Endothelial cell of umbilical vein (primary cell): ENCODE measurements at regions not wholly inside any gene's neighbourhood (a gene's known extent, or its start where the extent isn't known, plus 50 kb on each side); places are given as distances from the start of the nearest gene placed in this dataset.

ENCODE experiments used
- BruUV-seq: library from RNA; stranded (reverse); fragments of 400-500 nt; replicated peaks from 2 replicates; lab custom pipeline; 2021; lab: Mats Ljungman, UMichigan
- CTCF ChIA-PET: fragments of 300-600, 350-600 bp; sonication (Branson Sonifier 250); formaldehyde crosslinking; loops from one replicate; lab custom pipeline; 2021; ENCODE audit warnings: antibody characterized with exemption, inconsistent platforms; lab: Charles Lee
- POLR2A ChIA-PET: fragments of 300-600, 350-600 bp; sonication (Branson Sonifier 250); formaldehyde crosslinking; loops from one replicate; lab custom pipeline; 2021; ENCODE audit warnings: antibody characterized with exemption, inconsistent platforms; lab: Charles Lee
- DNase-seq: peaks from one replicate; pipeline ENCODE4 v3.0.0-alpha.2; 2011; ENCODE audit warnings: low read depth, low spot score
- FAIRE-seq: peaks from 2 replicates; lab custom pipeline; 2011; peaks lifted over from hg19 to GRCh38; lab: Jason Lieb, UNC
- H2AFZ ChIP-seq: 2 replicates; pipeline ENCODE4 v1.6.0; 2012; ENCODE audit warnings: low read depth, low read length, control low read depth, inconsistent platforms
- H3K27ac ChIP-seq: 2 replicates; pipeline ENCODE4 v1.5.1; 2011; ENCODE audit warnings: low read depth, mild to moderate bottlenecking, control low read depth, low read length, moderate library complexity; ENCODE audit not compliant: insufficient read depth
- H3K27me3 ChIP-seq, 2 experiments: 2 replicates each; pipeline versions ENCODE4 v1.6.0 to v1.6.1; 2011; ENCODE audit warnings: low read length in 2 of 2, mixed read lengths in 1 of 2; ENCODE audit not compliant: control insufficient read depth in 2 of 2, insufficient read depth in 2 of 2
- H3K36me3 ChIP-seq, 2 experiments: 2 replicates in 1 of 2; 3 replicates in 1 of 2; pipeline ENCODE4 v1.5.1; 2011; ENCODE audit warnings: low read length in 2 of 2, mild to moderate bottlenecking in 1 of 2, moderate library complexity in 1 of 2; ENCODE audit not compliant: control insufficient read depth in 2 of 2, insufficient read depth in 2 of 2; ENCODE audit errors: extremely low read depth in 1 of 2
- H3K4me1 ChIP-seq: 3 replicates; pipeline ENCODE4 v1.5.1; 2011; ENCODE audit warnings: mild to moderate bottlenecking, low read length; ENCODE audit not compliant: control insufficient read depth, insufficient read depth; ENCODE audit errors: extremely low read depth
- H3K4me2 ChIP-seq: 2 replicates; pipeline ENCODE4 v1.6.1; 2011; ENCODE audit warnings: low read length, control low read depth, mixed read lengths; ENCODE audit not compliant: insufficient read depth
- H3K4me3 ChIP-seq, 3 experiments: fragments of 200-600 bp in 1 of 3; sonication (generic), shearing (Covaris generic) in 1 of 3; replicated peaks in 1 of 3; 2 replicates each; pipeline ENCODE4 v1.5.1; 2011 to 2016; ENCODE audit warnings: control low read depth in 3 of 3, low read length in 3 of 3, mild to moderate bottlenecking in 2 of 3, inconsistent platforms in 1 of 3, low read depth in 1 of 3, moderate library complexity in 1 of 3; ENCODE audit not compliant: insufficient read depth in 1 of 3
- H3K79me2 ChIP-seq: 2 replicates; pipeline ENCODE4 v1.6.0; 2012; ENCODE audit warnings: low read length, inconsistent platforms; ENCODE audit not compliant: control insufficient read depth, insufficient read depth
- H3K9ac ChIP-seq: replicated peaks from 2 replicates; pipeline ENCODE3; 2011; ENCODE audit warnings: low read length, control low read depth; ENCODE audit not compliant: insufficient read depth; ENCODE audit errors: extremely low read depth
- H3K9me1 ChIP-seq: replicated peaks from 3 replicates; pipeline ENCODE4 v1.6.0; 2011; ENCODE audit warnings: mild to moderate bottlenecking, low read length; ENCODE audit not compliant: control insufficient read depth, insufficient read depth; ENCODE audit errors: extremely low read depth
- H3K9me3 ChIP-seq: replicated peaks from 2 replicates; pipeline ENCODE4 v1.5.1; 2012; ENCODE audit warnings: low read length, inconsistent platforms; ENCODE audit not compliant: control insufficient read depth, insufficient read depth
- H4K20me1 ChIP-seq: replicated peaks from 2 replicates; pipeline ENCODE3; 2011; ENCODE audit warnings: mild to moderate bottlenecking, low read length; ENCODE audit not compliant: control insufficient read depth, insufficient read depth; ENCODE audit errors: extremely low read depth
- CTCF ChIP-seq, 2 donors: IDR thresholded peaks; 1 replicate in 1 of 2; 2 replicates in 1 of 2; pipeline ENCODE4 v1.5.1; 2011; ENCODE audit warnings: low read length in 2 of 2, mild to moderate bottlenecking in 2 of 2, moderate library complexity in 2 of 2, control low read depth in 1 of 2, inconsistent platforms in 1 of 2, low read depth in 1 of 2; ENCODE audit not compliant: insufficient read depth in 1 of 2; ENCODE audit errors: extremely low read depth in 1 of 2
- EZH2 ChIP-seq: IDR thresholded peaks from 2 replicates; pipeline ENCODE4 v1.6.1; 2012; ENCODE audit warnings: borderline replicate concordance, low read depth, mild to moderate bottlenecking, moderate library complexity, low read length, inconsistent platforms; ENCODE audit not compliant: severe bottlenecking
- FOS ChIP-seq: IDR thresholded peaks from 2 replicates; pipeline ENCODE4 v1.6.1; 2011; ENCODE audit warnings: mild to moderate bottlenecking, low read length, moderate library complexity, borderline replicate concordance; ENCODE audit not compliant: insufficient read depth
- GATA2 ChIP-seq: IDR thresholded peaks from 2 replicates; pipeline ENCODE4 v1.7.0; 2011; ENCODE audit warnings: low read depth, mild to moderate bottlenecking, moderate library complexity, mixed read lengths, low read length; ENCODE audit not compliant: insufficient read length, insufficient read depth
- JUN ChIP-seq: IDR thresholded peaks from 2 replicates; pipeline ENCODE4 v1.6.1; 2011; ENCODE audit warnings: borderline replicate concordance, low read depth; ENCODE audit not compliant: insufficient read length, insufficient read depth
- MAX ChIP-seq: IDR thresholded peaks from 2 replicates; pipeline ENCODE4 v1.6.1; 2011; ENCODE audit not compliant: insufficient read depth, insufficient read length
- MYC ChIP-seq: IDR thresholded peaks from one replicate; pipeline ENCODE4 v1.6.1; 2011; ENCODE audit warnings: mild to moderate bottlenecking, low read depth, low read length
- POLR2A ChIP-seq: IDR thresholded peaks from 2 replicates; pipeline ENCODE4 v1.6.1; 2012; ENCODE audit warnings: low read depth, mild to moderate bottlenecking, control low read depth, low read length
- POLR2AphosphoS5 ChIP-seq: IDR thresholded peaks from 2 replicates; pipeline ENCODE4 v1.6.1; 2012; ENCODE audit warnings: low read depth, mild to moderate bottlenecking, control low read depth, low read length, moderate library complexity; ENCODE audit not compliant: insufficient read depth
- dilution Hi-C: fragments of 300-500 bp; cut with MboI; formaldehyde crosslinking; loops from one replicate; pipeline ENCODE4 v1.15.0; 2019; ENCODE audit warnings: low sequenced_read_pairs; ENCODE audit not compliant: extremely low pct_ligation_motif_present
- intact Hi-C: fragments of 100-400 bp; cut with micrococcal nuclease; formaldehyde crosslinking; loops from one replicate; pipeline ENCODE4 v1.10.0; 2022

- no TSS peak for BruUV-seq
- dilution Hi-C loops = no loop called here
- Histone ChIP-seq H3K4me1 (no peaks in the 10 kb centered on the region), H3K36me3 (no peaks in the 10 kb centered on the region), H3K27me3 (no peaks in the 10 kb centered on the region), H3K79me2 (no peaks in the 10 kb centered on the region), H4K20me1 (no peaks in the 10 kb centered on the region), H3K9me1 (no peaks in the 10 kb centered on the region), H3K9me3 (no peaks in the 10 kb centered on the region), H3K27ac (no peak overlapping the region), H3K4me2 (no peak overlapping the region), H2AFZ (no peak overlapping the region), H3K4me3 (no peak overlapping the region), H3K9ac (no peak overlapping the region)
- FAIRE-seq (no peak), DNase-seq (no peak)
- POLR2A ChIA-PET = no interaction called here
- no peak for TF ChIP-seq GATA2
- TF ChIP-seq MAX = no peak
- TF ChIP-seq EZH2 = no peak
- no peak for TF ChIP-seq CTCF (IDR thresholded peaks at IDR 0.05; ENCODE audit: extremely low read depth in 1 of 2, insufficient read depth in 1 of 2, low read depth in 1 of 2, low read length in 2 of 2)
- no peak for TF ChIP-seq JUN
- no peak for TF ChIP-seq FOS
- TF ChIP-seq POLR2AphosphoS5 = no peak
- no peak for TF ChIP-seq POLR2A
- no peak for TF ChIP-seq MYC
- CTCF ChIA-PET = no interaction called here
- intact Hi-C loops = no loop called here
Observed at GRCh38 chr18:64234321-64234720, 85.4 kb upstream of the LINC00305 start.
